ENCODE measurements at regions not wholly inside any gene's neighbourhood (a gene's known extent, or its start where the extent isn't known, plus 50 kb on each side); places are given as distances from the start of the nearest gene placed in this dataset.

GRCh38 chr21:16676391-16676790, 836.5 kb upstream of the CXADR start:
- no peak for TF ChIP-seq POLR2AphosphoS5 (IDR thresholded peaks at IDR 0.05; ENCODE audit: borderline replicate concordance, low read depth, low read length)
- no peak for TF ChIP-seq EZH2 (IDR thresholded peaks at IDR 0.05)

Measured in SK-N-MC (cell line).